HG02970 (cell line): ENCODE measurements at regions not wholly inside any gene's neighbourhood (a gene's known extent, or its start where the extent isn't known, plus 50 kb on each side); places are given as distances from the start of the nearest gene placed in this dataset.
"Not testable (repeated sequence)": the region's sequence is repeated elsewhere in the genome, so short reads cannot be mapped to it uniquely, and the experiment has no call there.

ENCODE experiments used
- ATAC-seq: cut with Tn5 transposase; IDR thresholded peaks from one replicate; pipeline ENCODE4 v1.9.1; 2021; ENCODE audit warnings: mild to moderate bottlenecking, moderate library complexity, moderate number of reproducible peaks; ENCODE audit not compliant: unreplicated experiment, low FRiP score

GRCh38 chr15:70382009-70382749 is 284.5 kb upstream of the TLE3 start:
- ATAC-seq: no peak

DNA sequence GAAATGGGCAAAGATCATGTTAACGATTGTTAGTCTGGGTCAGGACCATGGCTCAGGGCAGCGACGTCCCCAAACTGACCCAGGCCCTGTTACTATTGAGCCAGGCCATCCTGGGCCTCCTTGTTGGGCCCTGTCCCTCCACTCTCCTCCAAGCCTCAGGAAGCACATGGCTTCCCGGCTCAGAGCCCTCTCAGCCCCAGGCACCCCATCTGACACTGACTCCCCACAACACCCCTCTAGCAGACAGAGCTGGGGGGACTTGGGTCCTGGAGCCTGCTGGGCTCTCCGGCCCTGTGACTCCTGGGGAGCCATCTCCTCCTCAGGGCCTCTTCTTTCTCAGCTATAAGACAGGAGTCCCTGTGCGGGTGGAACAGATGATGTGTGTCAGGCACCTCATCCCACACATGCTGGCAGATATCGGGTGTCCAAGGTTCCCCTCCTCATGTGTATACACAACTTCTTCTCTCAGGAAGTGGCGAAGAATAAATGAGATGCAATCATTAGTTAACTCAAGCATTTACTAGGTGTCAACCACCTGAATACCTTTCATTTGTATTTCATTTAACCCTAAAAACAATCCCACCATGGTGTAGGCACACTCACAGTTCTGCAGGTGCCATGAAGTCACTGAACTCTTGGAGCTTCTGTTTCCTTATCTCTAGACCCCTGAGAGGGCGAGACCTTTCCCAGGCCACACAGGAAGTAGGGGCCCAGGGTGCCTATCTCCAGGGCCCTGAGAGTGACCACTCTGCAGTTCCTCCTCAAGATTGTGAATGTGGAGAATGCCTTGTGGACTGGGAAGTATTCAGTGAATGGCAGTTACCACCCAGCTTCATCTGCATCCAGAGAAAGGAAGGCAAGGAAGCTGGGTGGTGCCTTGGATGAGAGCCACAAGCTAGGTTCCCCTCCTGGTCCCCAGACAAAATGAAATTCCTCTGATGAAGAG is 282.5 kb upstream of the TLE3 start:
- ATAC-seq: no peak

GRCh38 chr15:70379134-70379533 is 281.4 kb upstream of the TLE3 start:
- no peak for ATAC-seq

- ATAC-seq: no peak
These were observed 280.7 kb upstream of the TLE3 start for GRCh38 chr15:70378126-70379031.

DNA sequence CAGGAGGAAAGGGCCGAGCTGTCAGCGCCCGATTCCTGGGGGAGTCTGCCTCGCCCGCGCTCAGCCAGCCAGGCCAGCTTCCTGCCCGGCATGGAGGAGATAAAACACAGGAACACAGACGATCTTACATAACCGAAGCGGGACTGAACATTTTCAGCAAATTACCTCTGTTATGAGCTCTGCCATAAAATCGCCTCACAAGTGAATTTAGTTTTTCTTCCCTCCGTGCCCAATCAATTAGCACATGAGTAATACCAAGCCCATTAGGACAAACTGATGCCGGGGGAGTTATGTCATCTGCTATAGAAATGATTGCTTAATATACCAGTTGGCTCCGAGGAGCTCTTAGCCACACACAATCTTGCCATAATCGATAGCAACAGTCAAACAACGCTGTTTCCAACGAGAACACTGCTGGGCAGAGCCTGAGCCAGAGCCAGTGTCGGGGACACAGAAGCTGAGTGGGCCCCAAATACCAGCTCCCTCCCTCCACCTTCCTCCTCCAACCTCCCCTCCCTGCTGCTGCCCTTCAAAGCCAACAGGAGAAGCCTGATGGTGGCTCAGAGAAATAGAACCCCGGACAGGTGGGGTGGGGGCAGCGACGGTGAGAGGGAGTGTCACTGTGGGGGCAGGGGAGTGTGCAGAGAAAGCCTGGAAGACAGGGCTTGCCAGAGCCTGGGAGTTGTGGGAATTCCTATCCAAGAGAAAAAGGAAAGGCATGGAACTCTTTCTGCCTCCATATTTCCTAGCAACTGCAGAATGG is 279.4 kb upstream of the TLE3 start:
- no peak for ATAC-seq

DNA sequence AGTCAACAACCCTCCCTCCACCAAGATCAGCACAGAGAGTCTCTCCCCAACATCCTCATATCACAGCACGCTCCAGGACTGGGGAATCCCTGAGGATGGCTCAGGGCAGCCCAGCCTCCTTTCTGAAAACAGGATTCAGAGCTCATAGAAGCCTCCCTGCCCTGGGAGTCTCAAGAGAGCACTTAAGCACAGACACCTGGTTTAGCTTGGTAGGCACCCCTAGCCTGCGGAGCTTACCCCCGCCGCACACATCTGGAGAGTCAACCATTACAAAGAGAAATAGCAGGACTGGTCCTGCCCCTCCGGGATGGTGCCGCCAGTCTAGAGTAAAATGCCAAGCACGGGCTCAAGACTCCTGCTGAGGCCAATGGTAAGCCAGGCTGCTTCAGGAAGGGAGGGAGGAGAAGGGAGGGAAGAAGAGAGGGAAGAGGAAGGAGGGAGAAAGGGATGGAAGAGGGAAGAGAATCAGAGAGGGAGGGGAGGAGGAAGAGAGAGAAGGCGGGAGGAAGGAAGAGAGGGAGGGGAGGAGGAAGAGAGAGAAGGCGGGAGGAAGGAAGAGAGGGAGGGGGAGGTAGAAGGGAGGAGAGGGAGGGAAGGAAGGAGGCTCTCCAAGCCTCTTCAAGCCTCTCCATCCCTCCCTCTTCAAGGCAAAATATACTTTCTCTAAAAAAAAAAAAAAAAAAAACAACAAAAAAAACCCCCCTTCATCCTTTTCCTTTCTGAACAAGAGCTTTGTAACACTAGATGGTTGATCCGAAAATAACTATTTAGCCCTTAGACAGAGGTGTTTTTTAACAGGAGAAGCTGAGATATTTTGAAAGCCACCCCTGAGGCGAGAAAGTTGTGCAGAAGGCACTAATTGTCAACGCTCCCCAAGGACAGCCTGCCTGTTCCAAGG is 278.6 kb upstream of the TLE3 start:
- no peak for ATAC-seq

DNA sequence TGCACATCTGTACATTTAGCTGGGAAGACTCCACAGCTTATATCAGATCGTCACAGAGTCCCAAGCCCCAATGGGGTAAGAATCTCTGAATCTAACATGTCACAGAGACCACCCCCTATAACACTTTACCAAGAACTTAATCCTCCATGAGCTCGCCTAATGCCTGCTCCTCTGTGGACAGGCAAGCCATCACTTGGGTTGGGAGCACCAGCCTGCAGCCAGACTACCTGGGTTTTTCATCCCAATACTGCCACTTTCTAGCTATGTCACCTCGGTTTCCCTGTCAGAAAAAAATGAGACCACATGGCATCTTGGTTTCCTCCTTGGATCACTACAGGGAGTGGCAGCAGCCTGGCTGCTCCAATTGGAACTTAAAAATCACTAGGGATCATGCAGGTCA is 277.9 kb upstream of the TLE3 start:
- ATAC-seq: no peak

DNA sequence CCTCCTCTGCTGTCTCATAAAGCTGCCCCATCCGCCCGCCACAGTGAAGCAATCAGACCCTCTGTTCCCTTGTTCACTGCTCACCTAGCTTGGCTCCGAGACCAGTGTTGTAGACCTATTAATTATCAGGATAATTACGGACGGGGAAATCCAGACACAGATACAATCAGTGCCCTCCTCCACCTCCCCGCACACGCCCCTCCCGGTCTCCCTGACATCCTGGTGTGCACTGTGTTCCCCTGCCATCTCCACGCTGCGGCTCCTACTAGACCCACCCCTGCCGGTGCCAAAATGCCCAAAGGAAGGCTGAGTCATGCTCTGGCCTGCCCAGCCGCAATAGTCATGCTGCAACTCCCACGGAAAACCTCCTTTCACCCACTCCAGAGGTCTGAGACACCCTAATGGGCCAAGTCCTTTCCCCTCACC is 277.3 kb upstream of the TLE3 start:
- ATAC-seq: no peak

DNA sequence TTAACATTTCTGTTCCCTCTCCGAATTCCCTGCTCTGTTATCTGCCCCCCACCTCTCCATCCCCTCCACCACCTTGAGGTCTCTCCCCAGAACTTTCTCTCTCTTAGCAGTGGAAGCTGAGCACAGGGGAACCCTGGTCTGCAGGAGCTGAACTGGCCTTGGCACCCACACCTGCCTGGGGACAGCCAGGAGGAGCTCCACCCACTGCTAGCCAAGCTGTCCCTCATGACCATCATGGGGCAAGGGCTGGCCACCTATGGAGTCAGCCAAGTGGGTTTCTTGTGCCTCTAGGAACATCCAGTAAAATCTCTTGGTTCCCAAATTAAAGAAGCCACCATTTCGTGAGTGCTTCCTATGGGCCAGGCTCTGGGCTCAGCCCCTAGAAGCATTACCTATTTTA is 276.4 kb upstream of the TLE3 start:
- no peak for ATAC-seq

DNA sequence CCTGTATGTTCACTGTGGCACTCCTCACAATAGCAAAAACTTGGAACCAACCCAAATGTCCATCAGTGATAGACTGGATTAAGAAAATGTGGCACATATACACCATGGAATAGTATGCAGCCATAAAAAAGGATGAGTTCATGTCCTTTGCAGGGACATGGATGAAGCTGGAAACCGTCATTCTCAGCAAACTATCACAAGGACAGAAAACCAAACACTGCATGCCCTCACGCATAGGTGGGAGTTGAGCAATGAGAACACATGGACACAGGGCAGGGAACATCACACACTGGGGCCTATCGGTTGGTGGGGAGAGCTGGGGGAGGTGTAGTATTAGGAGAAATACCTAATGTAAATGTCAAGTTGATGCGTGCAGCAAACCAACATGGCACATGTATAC is 275.7 kb upstream of the TLE3 start:
- ATAC-seq: not testable (repeated sequence)

- ATAC-seq: not testable (repeated sequence)
These were observed 270.4 kb upstream of the TLE3 start for GRCh38 chr15:70367913-70368705.

- not testable (repeated sequence) for ATAC-seq
These were observed 266.3 kb upstream of the TLE3 start for GRCh38 chr15:70364023-70364422.

- ATAC-seq: no peak
These were observed 265.2 kb upstream of the TLE3 start for GRCh38 chr15:70362886-70363285.

- ATAC-seq: no peak
These were observed 264.6 kb upstream of the TLE3 start for GRCh38 chr15:70362350-70362749.

DNA sequence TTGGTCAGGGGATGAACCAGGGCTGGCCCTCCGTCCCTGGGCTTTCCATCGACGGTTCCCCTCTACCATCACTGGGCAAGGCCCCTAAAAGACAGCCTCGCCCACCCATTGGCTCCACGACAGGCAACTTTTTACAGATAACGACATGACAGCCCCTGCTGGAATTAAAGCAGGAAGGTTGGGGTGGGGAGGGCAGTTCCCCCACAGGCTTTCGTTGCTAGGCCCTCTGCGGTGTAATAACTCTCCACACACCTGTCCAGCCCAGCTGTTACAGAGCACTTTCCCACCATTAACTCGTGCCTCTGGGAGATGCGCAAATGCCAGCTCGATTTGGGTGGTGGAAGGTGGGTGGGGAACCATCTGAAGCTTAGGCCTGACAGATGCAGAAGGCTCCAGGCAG is 264.2 kb upstream of the TLE3 start:
- ATAC-seq: no peak

- ATAC-seq: no peak
These were observed 263.4 kb upstream of the TLE3 start for GRCh38 chr15:70361106-70361505.

DNA sequence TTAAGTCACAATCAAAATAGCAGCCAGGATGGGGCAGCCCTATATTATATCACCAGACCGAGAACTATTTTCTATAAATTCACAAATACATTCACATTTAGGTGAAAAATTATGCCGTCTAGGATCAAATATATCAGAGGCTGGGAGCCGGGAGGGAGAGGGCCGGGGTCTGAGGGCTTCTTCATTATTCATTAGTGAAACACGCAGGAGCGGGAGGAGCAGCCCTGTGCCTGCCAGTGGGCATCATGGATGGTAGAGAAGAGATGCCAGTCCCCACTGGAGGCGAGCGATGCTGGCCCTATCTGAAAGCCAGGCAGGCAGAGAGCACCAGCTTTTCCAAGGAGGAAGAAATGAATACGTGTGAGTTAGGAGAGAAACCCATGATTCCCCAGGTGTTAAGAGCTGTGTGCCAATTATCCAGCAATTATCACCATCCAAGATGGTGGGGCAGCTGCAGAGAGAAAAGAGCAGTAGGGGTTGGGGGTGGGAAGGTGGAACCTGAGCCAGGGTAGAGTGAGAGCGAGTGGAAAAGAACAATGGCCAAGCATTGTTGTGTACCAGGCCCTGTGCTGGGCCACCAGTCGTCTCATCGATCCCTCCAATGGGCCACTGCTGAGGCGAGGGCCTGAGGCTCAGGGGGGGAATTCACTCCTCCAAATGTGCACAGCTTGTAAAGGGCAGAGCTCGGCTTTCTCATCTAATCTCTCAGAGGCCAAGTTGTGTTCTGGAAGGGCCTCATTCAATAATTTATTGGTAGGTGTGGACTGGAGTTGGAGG is 261.3 kb upstream of the TLE3 start:
- no peak for ATAC-seq
